ENCODE measurements at regions not wholly inside any gene's neighbourhood (a gene's known extent, or its start where the extent isn't known, plus 50 kb on each side); places are given as distances from the start of the nearest gene placed in this dataset.

DNA sequence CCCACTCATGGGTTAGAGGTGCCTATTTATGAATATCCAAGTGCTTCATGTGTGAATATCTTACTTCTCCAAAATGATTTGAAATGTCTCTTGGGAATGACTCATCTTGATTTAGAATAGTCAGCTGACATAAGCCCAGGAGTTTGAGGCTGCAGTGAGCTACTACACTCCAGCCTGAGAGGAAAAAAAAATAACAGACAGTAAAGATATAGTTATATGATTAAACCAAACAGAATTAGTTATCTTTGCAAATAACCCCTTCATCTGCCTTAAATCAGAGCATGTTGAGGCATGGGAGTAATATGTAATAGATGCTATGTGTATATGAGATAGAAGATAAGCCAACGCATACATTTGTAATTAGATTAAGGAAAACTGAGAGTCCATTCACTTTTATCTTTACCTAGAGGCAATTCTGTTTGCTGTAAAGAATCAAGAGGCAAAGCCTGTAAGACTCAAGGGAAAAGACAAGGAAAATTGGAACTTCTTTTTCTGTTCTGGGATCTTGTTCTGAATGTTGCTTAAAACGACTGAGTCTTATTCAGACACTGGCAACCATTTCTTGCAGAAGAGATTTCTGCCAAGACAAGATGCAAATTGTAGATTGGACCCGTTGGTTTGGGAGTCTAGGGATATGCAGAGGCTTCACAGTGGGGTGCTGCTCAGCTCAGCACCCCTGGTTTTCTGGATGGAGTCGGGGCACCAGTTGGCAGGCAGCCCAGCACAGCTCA lies 104.4 kb downstream of the LIPG start:
- H3K36me3 Mint-ChIP-seq: no peaks in the 10 kb centered on the region
- Histone ChIP-seq H3K36me3 (replicated peaks in 1 of 2; ENCODE audit: control insufficient read depth in 1 of 2, insufficient read depth in 2 of 2, low read length in 2 of 2) (no peaks in the 10 kb centered on the region), H3K9me3 (replicated peaks in 1 of 2; ENCODE audit: control insufficient read depth in 1 of 2, insufficient read depth in 1 of 2, low read length in 2 of 2) (no peaks in the 10 kb centered on the region), H3K4me2 (replicated peaks; ENCODE audit: extremely low read depth, low read length, poor library complexity, severe bottlenecking) (no peak overlapping the region), H3K4me1 (ENCODE audit: control insufficient read depth in 1 of 2, insufficient read depth in 2 of 2, low read length in 2 of 2) (no peaks in the 10 kb centered on the region), H3K27me3 (ENCODE audit: control insufficient read depth in 2 of 2, insufficient read depth in 2 of 2, low read length in 2 of 2) (no peaks in the 10 kb centered on the region), H4K20me1 (ENCODE audit: insufficient read depth, low read length) (no peaks in the 10 kb centered on the region), H2AFZ (ENCODE audit: insufficient read depth, low read depth, low read length, poor library complexity, severe bottlenecking) (no peak overlapping the region), H3K9ac (ENCODE audit: insufficient read depth, low read length, poor library complexity, severe bottlenecking) (no peak overlapping the region), H3K79me2 (ENCODE audit: insufficient read depth, low read length) (no peaks in the 10 kb centered on the region), H3K4me3 (replicated peaks in 1 of 3; ENCODE audit: low read depth in 2 of 3, low read length in 3 of 3) (no peak overlapping the region), H3K27ac (ENCODE audit: low read depth in 1 of 2, low read length in 2 of 2) (no peak overlapping the region)
- H3K27ac Mint-ChIP-seq: no peak overlapping the region
- no peak for DNase-seq
- TF ChIP-seq CTCF (IDR thresholded peaks at IDR 0.05): no peak
- 67% methylated on average over 3 of the region's 4 CpGs for WGBS (ENCODE audit: insufficient coverage)
- H3K9me3 Mint-ChIP-seq: peaks cover 0 to 3% (median 0%) of the 10 kb centered on the region in 7 donors
- no peaks in the 10 kb centered on the region for H3K4me1 Mint-ChIP-seq
- no peak overlapping the region for H3K4me3 Mint-ChIP-seq
- intact Hi-C loops (cut with micrococcal nuclease): no loop called here
- H3K27me3 Mint-ChIP-seq (ENCODE audit: low read depth in 3 of 3): peaks cover 5 to 10% (median 9%) of the 10 kb centered on the region in 3 donors

- H3K9ac ChIP-seq (ENCODE audit: insufficient read depth, low read length, poor library complexity, severe bottlenecking): no peak overlapping the region
Measured at GRCh38 chr18:49663899-49664890, 102.3 kb downstream of the LIPG start.

More at GRCh38 chr18:49663899-49664890, 102.3 kb downstream of the LIPG start:
- Histone ChIP-seq H3K4me1 (ENCODE audit: control insufficient read depth in 1 of 2, insufficient read depth in 2 of 2, low read length in 2 of 2) (no peaks in the 10 kb centered on the region), H2AFZ (ENCODE audit: insufficient read depth, low read depth, low read length, poor library complexity, severe bottlenecking) (no peak overlapping the region), H3K27me3 (ENCODE audit: control insufficient read depth in 2 of 2, insufficient read depth in 2 of 2, low read length in 2 of 2) (no peaks in the 10 kb centered on the region), H3K27ac (ENCODE audit: low read depth in 1 of 2, low read length in 2 of 2) (no peak overlapping the region), H3K36me3 (replicated peaks in 1 of 2; ENCODE audit: control insufficient read depth in 1 of 2, insufficient read depth in 2 of 2, low read length in 2 of 2) (no peaks in the 10 kb centered on the region), H3K79me2 (ENCODE audit: insufficient read depth, low read length) (no peaks in the 10 kb centered on the region), H3K9me3 (replicated peaks in 1 of 2; ENCODE audit: control insufficient read depth in 1 of 2, insufficient read depth in 1 of 2, low read length in 2 of 2) (no peaks in the 10 kb centered on the region), H3K4me3 (replicated peaks in 1 of 3; ENCODE audit: low read depth in 2 of 3, low read length in 3 of 3) (no peak overlapping the region), H4K20me1 (ENCODE audit: insufficient read depth, low read length) (no peaks in the 10 kb centered on the region), H3K4me2 (replicated peaks; ENCODE audit: extremely low read depth, low read length, poor library complexity, severe bottlenecking) (no peak overlapping the region)
- Mint-ChIP-seq H3K4me1 (no peaks in the 10 kb centered on the region), H3K36me3 (no peaks in the 10 kb centered on the region), H3K27me3 (ENCODE audit: low read depth in 3 of 3) (peaks cover 4 to 9% (median 7%) of the 10 kb centered on the region in 3 donors), H3K4me3 (no peak overlapping the region), H3K9me3 (peaks cover 0 to 3% (median 0%) of the 10 kb centered on the region in 7 donors), H3K27ac (peak overlapping the region in 1 of 7 donors; percentile 51)
- 89% methylated on average over 8 of the region's 16 CpGs for WGBS (ENCODE audit: insufficient coverage)
- no peak for TF ChIP-seq CTCF (IDR thresholded peaks at IDR 0.05)
- DNase-seq: no peak
- intact Hi-C loops (cut with micrococcal nuclease): no loop called here

All from CD14-positive monocyte (primary cell).